ENCODE measurements at regions not wholly inside any gene's neighbourhood (a gene's known extent, or its start where the extent isn't known, plus 50 kb on each side); places are given as distances from the start of the nearest gene placed in this dataset.
A peak's percentile ranks its signal among the peaks of the same experiment; 100 is the strongest.

- no peak for TF ChIP-seq CTCF (IDR thresholded peaks at IDR 0.05; ENCODE audit: low read depth, low read length)
- no peak for DNase-seq
- H3K27me3 ChIP-seq (ENCODE audit: insufficient read depth, low read depth, severe bottlenecking): no peaks in the 10 kb centered on the region
- H3K9me3 ChIP-seq (ENCODE audit: severe bottlenecking): no peaks in the 10 kb centered on the region
- no peak overlapping the region for H3K27ac ChIP-seq
- no peaks in the 10 kb centered on the region for H3K36me3 ChIP-seq
- H3K4me3 ChIP-seq (ENCODE audit: low read depth, low read length): no peak overlapping the region
Observed at GRCh38 chr15:70379134-70379533, 281.4 kb upstream of the TLE3 start.

GRCh38 chr15:70378126-70379031 is 280.7 kb upstream of the TLE3 start:
- Histone ChIP-seq H3K27me3 (ENCODE audit: insufficient read depth, low read depth, severe bottlenecking) (no peaks in the 10 kb centered on the region), H3K9me3 (ENCODE audit: severe bottlenecking) (no peaks in the 10 kb centered on the region), H3K36me3 (no peaks in the 10 kb centered on the region), H3K4me3 (ENCODE audit: low read depth, low read length) (no peak overlapping the region), H3K27ac (no peak overlapping the region)
- DNase-seq: no peak
- TF ChIP-seq CTCF (IDR thresholded peaks at IDR 0.05; ENCODE audit: low read depth, low read length): no peak

GRCh38 chr15:70376929-70377691 is 279.4 kb upstream of the TLE3 start:
- H3K27ac ChIP-seq: no peak overlapping the region
- no peaks in the 10 kb centered on the region for H3K27me3 ChIP-seq (ENCODE audit: insufficient read depth, low read depth, severe bottlenecking)
- H3K4me3 ChIP-seq (ENCODE audit: low read depth, low read length): no peak overlapping the region
- H3K9me3 ChIP-seq (ENCODE audit: severe bottlenecking): peaks cover 2% of the 10 kb centered on the region
- peak; percentile 29 for DNase-seq
- H3K36me3 ChIP-seq: no peaks in the 10 kb centered on the region
- no peak for TF ChIP-seq CTCF (IDR thresholded peaks at IDR 0.05; ENCODE audit: low read depth, low read length)

GRCh38 chr15:70376031-70376928 is 278.6 kb upstream of the TLE3 start:
- DNase-seq: no peak
- H3K27ac ChIP-seq: no peak overlapping the region

More at GRCh38 chr15:70376031-70376928, 278.6 kb upstream of the TLE3 start:
- Histone ChIP-seq H3K4me3 (ENCODE audit: low read depth, low read length) (no peak overlapping the region), H3K36me3 (no peaks in the 10 kb centered on the region), H3K9me3 (ENCODE audit: severe bottlenecking) (peaks cover 2% of the 10 kb centered on the region), H3K27me3 (ENCODE audit: insufficient read depth, low read depth, severe bottlenecking) (no peaks in the 10 kb centered on the region)
- TF ChIP-seq CTCF (IDR thresholded peaks at IDR 0.05; ENCODE audit: low read depth, low read length): no peak

All from WERI-Rb-1 (cell line).